GM12891 (cell line): ENCODE measurements at regions not wholly inside any gene's neighbourhood (a gene's known extent, or its start where the extent isn't known, plus 50 kb on each side); places are given as distances from the start of the nearest gene placed in this dataset.

Source experiments
- POLR2A ChIP-seq: IDR thresholded peaks from 2 replicates; pipeline ENCODE4 v1.6.1; 2011; ENCODE audit warnings: low read depth, low read length, control low read depth
- POLR2AphosphoS5 ChIP-seq: IDR thresholded peaks from 2 replicates; pipeline ENCODE4 v1.6.1; 2011; ENCODE audit warnings: low read depth, low read length, control low read depth
- POU2F2 ChIP-seq: IDR thresholded peaks from 2 replicates; pipeline ENCODE4 v1.6.1; 2011; ENCODE audit warnings: low read depth, mild to moderate bottlenecking, control low read depth, low read length, moderate library complexity
- SPI1 ChIP-seq: IDR thresholded peaks from 2 replicates; pipeline ENCODE4 v1.6.1; 2011; ENCODE audit warnings: low read depth, low read length, control low read depth
- TAF1 ChIP-seq: IDR thresholded peaks from 2 replicates; pipeline ENCODE4 v1.6.1; 2011; ENCODE audit warnings: low read depth, low read length, control low read depth

GRCh38 chr10:69732147-69732825, 69.4 kb upstream of the COL13A1 start:
- TF ChIP-seq POLR2A: no peak
- TF ChIP-seq POLR2AphosphoS5: no peak
- no peak for TF ChIP-seq TAF1
- no peak for TF ChIP-seq SPI1
- TF ChIP-seq POU2F2: no peak
